ENCODE measurements at regions not wholly inside any gene's neighbourhood (a gene's known extent, or its start where the extent isn't known, plus 50 kb on each side); places are given as distances from the start of the nearest gene placed in this dataset.

GRCh38 chr1:193697115-193697762, 510.8 kb upstream of the B3GALT2 start:
- peak; percentile 48 for ATAC-seq
- DNase-seq (ENCODE audit: low spot score), result no peak

GRCh38 chr1:193694741-193695140, 508.3 kb upstream of the B3GALT2 start:
- DNase-seq (ENCODE audit: low spot score) (no peak), ATAC-seq (no peak)

GRCh38 chr1:193685986-193686385, 499.6 kb upstream of the B3GALT2 start:
- DNase-seq (ENCODE audit: low spot score) (no peak), ATAC-seq (no peak)

- DNase-seq (ENCODE audit: low spot score) (no peak), ATAC-seq (no peak)
Observed at GRCh38 chr1:193681422-193681821, 495.0 kb upstream of the B3GALT2 start.

- ATAC-seq (no peak), DNase-seq (ENCODE audit: low spot score) (no peak)
Observed at GRCh38 chr1:193680924-193681316, 494.5 kb upstream of the B3GALT2 start.

GRCh38 chr1:193680247-193680923, 494.0 kb upstream of the B3GALT2 start:
- DNase-seq (ENCODE audit: low spot score) (no peak), ATAC-seq (no peak)

- ATAC-seq, result no peak
- DNase-seq (ENCODE audit: low spot score), result no peak
Observed at GRCh38 chr1:193677874-193678273, 491.5 kb upstream of the B3GALT2 start.

- DNase-seq (ENCODE audit: low spot score) (no peak), ATAC-seq (no peak)
Observed at GRCh38 chr1:193676996-193677549, 490.7 kb upstream of the B3GALT2 start.

- no peak for DNase-seq (ENCODE audit: low spot score)
Observed at GRCh38 chr1:193674292-193674944, 488.0 kb upstream of the B3GALT2 start.

GRCh38 chr1:193666485-193667083, 480.2 kb upstream of the B3GALT2 start:
- DNase-seq (ENCODE audit: low spot score) (no peak), ATAC-seq (no peak)

More at GRCh38 chr1:193674292-193674944, 488.0 kb upstream of the B3GALT2 start:
- ATAC-seq, result no peak

- DNase-seq (ENCODE audit: low spot score), result no peak
- ATAC-seq, result no peak
Observed at GRCh38 chr1:193663965-193664364, 477.6 kb upstream of the B3GALT2 start.

GRCh38 chr1:193662030-193662429, 475.6 kb upstream of the B3GALT2 start:
- no peak for ATAC-seq
- DNase-seq (ENCODE audit: low spot score), result no peak

- ATAC-seq (no peak), DNase-seq (ENCODE audit: low spot score) (no peak)
Observed at GRCh38 chr1:193661385-193661784, 475.0 kb upstream of the B3GALT2 start.

GRCh38 chr1:193660428-193660827, 474.0 kb upstream of the B3GALT2 start:
- DNase-seq (ENCODE audit: low spot score) (no peak), ATAC-seq (no peak)

- DNase-seq (ENCODE audit: low spot score) (no peak), ATAC-seq (peak; percentile 92)
Observed at GRCh38 chr1:193658691-193659090, 472.3 kb upstream of the B3GALT2 start.

GRCh38 chr1:193658081-193658480, 471.7 kb upstream of the B3GALT2 start:
- ATAC-seq, result peak; percentile 9

GRCh38 chr1:193657552-193657951, 471.1 kb upstream of the B3GALT2 start:
- no peak for ATAC-seq
- no peak for DNase-seq (ENCODE audit: low spot score)

More at GRCh38 chr1:193658081-193658480, 471.7 kb upstream of the B3GALT2 start:
- DNase-seq (ENCODE audit: low spot score), result no peak

GRCh38 chr1:193656841-193657240, 470.4 kb upstream of the B3GALT2 start:
- DNase-seq (ENCODE audit: low spot score) (no peak), ATAC-seq (no peak)

GRCh38 chr1:193654951-193655735, 468.7 kb upstream of the B3GALT2 start:
- ATAC-seq (peak; percentile 54), DNase-seq (ENCODE audit: low spot score) (no peak)

- ATAC-seq (no peak), DNase-seq (ENCODE audit: low spot score) (no peak)
Observed at GRCh38 chr1:193649587-193649986, 463.2 kb upstream of the B3GALT2 start.

GRCh38 chr1:193634876-193635275, 448.5 kb upstream of the B3GALT2 start:
- no peak for DNase-seq (ENCODE audit: low spot score)
- no peak for ATAC-seq

Data from left lobe of liver (tissue), 2 donors.